ENCODE measurements at regions not wholly inside any gene's neighbourhood (a gene's known extent, or its start where the extent isn't known, plus 50 kb on each side); places are given as distances from the start of the nearest gene placed in this dataset.

- TF ChIP-seq CTCF (IDR thresholded peaks at IDR 0.05) (no peak), POLR2A (IDR thresholded peaks at IDR 0.05) (no peak)
Measured at GRCh38 chr12:25887367-25887766, 71.1 kb upstream of the RASSF8 start.
